HL-60 (cell line): ENCODE measurements at regions not wholly inside any gene's neighbourhood (a gene's known extent, or its start where the extent isn't known, plus 50 kb on each side); places are given as distances from the start of the nearest gene placed in this dataset.

Experiments
- DNase-seq, 2 experiments: peaks; one replicate each; pipeline ENCODE4 v3.0.0-alpha.2; 2010 to 2020; ENCODE audit warnings: low read depth in 1 of 2, low spot score in 1 of 2
- H3K27ac ChIP-seq: fragments of 250-450 bp; sonication (Bioruptor Pico); replicated peaks from 2 replicates; pipeline ENCODE4 v1.5.1; 2020; ENCODE audit warnings: mild to moderate bottlenecking, moderate library complexity
- H3K27me3 ChIP-seq: fragments of 250-450 bp; sonication (Bioruptor Pico); 2 replicates; pipeline ENCODE4 v1.5.1; 2021; ENCODE audit warnings: mild to moderate bottlenecking, moderate library complexity; ENCODE audit not compliant: insufficient read depth, poor library complexity, severe bottlenecking
- H3K4me3 ChIP-seq: replicated peaks from 2 replicates; pipeline ENCODE4 v1.5.1; 2011; ENCODE audit warnings: mild to moderate bottlenecking, control low read depth, low read length; ENCODE audit not compliant: insufficient read depth
- GABPA ChIP-seq: IDR thresholded peaks from 2 replicates; pipeline ENCODE4 v1.6.1; 2012; ENCODE audit warnings: low read depth
- POLR2AphosphoS5 ChIP-seq: IDR thresholded peaks from 2 replicates; pipeline ENCODE4 v1.6.1; 2012; ENCODE audit warnings: low read depth
- SPI1 ChIP-seq: IDR thresholded peaks from 2 replicates; pipeline ENCODE4 v1.6.1; 2012; ENCODE audit warnings: low read depth, mild to moderate bottlenecking, borderline replicate concordance
- TF ChIP-seq, protein P1 (sequence below): IDR thresholded peaks from 2 replicates; pipeline ENCODE4 v1.6.1; 2012; ENCODE audit warnings: low read depth; ENCODE audit not compliant: insufficient replicate concordance
- TF ChIP-seq, protein P2 (sequence below): IDR thresholded peaks from one replicate; pipeline ENCODE4 v1.5.1; 2011; ENCODE audit warnings: low read length, control low read depth, inconsistent platforms; ENCODE audit not compliant: insufficient read depth

DNA sequence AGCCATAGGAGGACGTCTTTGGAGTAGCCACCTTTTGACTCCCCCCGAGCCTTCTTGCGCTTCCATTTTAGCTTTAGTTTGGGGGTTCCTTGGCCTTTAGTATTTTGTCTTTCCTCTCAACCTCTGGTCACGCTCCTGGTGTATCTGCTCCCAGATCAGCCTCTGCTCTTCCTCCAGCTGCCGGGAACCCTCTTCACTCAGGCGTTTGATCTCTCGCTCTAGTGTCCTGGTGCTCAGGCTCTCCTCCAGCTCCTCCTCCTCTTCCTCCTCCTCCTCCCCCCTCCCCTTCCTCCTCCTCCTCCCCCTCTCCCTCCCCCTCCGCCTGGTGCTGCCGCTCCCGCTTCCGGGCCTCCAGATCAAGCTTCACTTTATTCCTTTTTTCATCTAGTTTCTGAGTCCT lies 1082.3 kb upstream of the TMEFF2 start:
- Histone ChIP-seq H3K4me3 (no peak overlapping the region), H3K27ac (no peak overlapping the region), H3K27me3 (no peaks in the 10 kb centered on the region)
- no peak for DNase-seq
- TF ChIP-seq, protein P1, sequence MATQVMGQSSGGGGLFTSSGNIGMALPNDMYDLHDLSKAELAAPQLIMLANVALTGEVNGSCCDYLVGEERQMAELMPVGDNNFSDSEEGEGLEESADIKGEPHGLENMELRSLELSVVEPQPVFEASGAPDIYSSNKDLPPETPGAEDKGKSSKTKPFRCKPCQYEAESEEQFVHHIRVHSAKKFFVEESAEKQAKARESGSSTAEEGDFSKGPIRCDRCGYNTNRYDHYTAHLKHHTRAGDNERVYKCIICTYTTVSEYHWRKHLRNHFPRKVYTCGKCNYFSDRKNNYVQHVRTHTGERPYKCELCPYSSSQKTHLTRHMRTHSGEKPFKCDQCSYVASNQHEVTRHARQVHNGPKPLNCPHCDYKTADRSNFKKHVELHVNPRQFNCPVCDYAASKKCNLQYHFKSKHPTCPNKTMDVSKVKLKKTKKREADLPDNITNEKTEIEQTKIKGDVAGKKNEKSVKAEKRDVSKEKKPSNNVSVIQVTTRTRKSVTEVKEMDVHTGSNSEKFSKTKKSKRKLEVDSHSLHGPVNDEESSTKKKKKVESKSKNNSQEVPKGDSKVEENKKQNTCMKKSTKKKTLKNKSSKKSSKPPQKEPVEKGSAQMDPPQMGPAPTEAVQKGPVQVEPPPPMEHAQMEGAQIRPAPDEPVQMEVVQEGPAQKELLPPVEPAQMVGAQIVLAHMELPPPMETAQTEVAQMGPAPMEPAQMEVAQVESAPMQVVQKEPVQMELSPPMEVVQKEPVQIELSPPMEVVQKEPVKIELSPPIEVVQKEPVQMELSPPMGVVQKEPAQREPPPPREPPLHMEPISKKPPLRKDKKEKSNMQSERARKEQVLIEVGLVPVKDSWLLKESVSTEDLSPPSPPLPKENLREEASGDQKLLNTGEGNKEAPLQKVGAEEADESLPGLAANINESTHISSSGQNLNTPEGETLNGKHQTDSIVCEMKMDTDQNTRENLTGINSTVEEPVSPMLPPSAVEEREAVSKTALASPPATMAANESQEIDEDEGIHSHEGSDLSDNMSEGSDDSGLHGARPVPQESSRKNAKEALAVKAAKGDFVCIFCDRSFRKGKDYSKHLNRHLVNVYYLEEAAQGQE = no peak
- no peak for TF ChIP-seq POLR2AphosphoS5
- no peak for TF ChIP-seq GABPA
- TF ChIP-seq, protein P2, sequence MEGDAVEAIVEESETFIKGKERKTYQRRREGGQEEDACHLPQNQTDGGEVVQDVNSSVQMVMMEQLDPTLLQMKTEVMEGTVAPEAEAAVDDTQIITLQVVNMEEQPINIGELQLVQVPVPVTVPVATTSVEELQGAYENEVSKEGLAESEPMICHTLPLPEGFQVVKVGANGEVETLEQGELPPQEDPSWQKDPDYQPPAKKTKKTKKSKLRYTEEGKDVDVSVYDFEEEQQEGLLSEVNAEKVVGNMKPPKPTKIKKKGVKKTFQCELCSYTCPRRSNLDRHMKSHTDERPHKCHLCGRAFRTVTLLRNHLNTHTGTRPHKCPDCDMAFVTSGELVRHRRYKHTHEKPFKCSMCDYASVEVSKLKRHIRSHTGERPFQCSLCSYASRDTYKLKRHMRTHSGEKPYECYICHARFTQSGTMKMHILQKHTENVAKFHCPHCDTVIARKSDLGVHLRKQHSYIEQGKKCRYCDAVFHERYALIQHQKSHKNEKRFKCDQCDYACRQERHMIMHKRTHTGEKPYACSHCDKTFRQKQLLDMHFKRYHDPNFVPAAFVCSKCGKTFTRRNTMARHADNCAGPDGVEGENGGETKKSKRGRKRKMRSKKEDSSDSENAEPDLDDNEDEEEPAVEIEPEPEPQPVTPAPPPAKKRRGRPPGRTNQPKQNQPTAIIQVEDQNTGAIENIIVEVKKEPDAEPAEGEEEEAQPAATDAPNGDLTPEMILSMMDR = no peak
- TF ChIP-seq SPI1 = no peak

DNA sequence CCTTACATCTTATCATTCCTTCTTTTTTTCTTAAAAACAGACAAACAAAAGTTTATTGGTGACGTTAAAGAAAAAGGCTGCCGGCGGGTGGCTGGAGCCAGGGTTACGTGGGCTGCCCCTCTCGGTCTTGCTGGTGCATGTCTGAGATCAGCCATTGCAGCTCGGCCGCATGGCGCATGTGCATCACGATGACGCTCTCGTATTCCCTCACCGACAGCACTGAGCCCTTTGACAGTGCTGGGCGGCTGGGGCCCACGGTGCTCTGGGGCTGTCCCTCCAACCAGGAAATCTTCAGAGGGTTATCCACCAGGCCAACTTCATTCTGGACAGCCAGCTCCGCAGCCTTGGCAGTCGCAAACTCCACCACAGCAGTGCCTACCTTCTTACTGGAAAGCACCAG lies 1081.8 kb upstream of the TMEFF2 start:
- DNase-seq = no peak
- no peak for TF ChIP-seq GABPA
- TF ChIP-seq SPI1 = no peak
- TF ChIP-seq POLR2AphosphoS5 = no peak
- TF ChIP-seq, protein P1 = no peak
- TF ChIP-seq, protein P2 = no peak
- no peaks in the 10 kb centered on the region for H3K27me3 ChIP-seq
- no peak overlapping the region for H3K27ac ChIP-seq
- H3K4me3 ChIP-seq = no peak overlapping the region

DNA sequence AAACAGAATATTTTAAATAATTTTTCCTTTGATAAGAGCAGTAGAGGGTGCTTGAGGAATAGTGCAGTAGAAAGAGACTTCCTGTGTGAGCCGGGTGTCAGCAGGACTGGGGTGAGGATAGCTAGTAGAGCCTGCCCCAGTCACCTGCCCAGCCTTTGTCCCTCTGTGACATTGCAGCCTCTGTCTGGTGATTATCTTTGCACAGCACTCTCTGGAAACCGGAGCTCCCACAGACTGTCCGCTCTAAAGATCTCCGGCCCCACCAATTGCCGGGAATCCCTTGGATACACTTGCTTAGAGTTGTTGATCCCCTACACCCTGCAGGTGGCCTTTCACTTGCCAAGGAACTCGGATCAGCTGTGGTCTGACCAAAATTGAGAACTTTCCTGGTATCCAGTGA lies 1081.3 kb upstream of the TMEFF2 start:
- no peak overlapping the region for H3K27ac ChIP-seq
- H3K4me3 ChIP-seq = no peak overlapping the region
- TF ChIP-seq GABPA (no peak), SPI1 (no peak)
- DNase-seq = no peak
- no peaks in the 10 kb centered on the region for H3K27me3 ChIP-seq

DNA sequence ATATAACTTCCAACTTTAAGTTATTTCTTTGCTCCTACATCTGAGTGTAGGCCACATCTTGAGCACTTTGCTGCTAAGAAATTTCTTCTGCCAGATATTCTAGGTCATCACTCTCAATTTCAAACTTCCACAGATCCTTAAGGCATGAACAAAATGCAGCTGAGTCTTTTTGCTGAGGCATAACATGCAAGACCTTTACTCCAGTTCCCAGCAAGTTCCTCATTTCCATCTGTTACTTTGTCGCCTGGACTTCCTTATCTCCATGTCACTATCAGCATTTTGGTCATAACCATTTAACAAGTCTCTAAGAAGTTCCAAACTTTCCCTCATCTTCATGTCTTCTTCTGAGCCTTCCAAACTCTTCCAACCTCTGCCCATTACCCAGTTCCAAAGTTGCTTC lies 1077.3 kb upstream of the TMEFF2 start:
- H3K27ac ChIP-seq = peak overlapping the region; percentile 31
- no peaks in the 10 kb centered on the region for H3K27me3 ChIP-seq
- H3K4me3 ChIP-seq = no peak overlapping the region
- peak; percentile 70; the same call in 1 of the 2 replicates for TF ChIP-seq SPI1
- TF ChIP-seq, protein P1 = no peak
- no peak for TF ChIP-seq POLR2AphosphoS5
- peak; percentile 53 to 58 for DNase-seq
